IMR-90 (cell line): ENCODE measurements at regions not wholly inside any gene's neighbourhood (a gene's known extent, or its start where the extent isn't known, plus 50 kb on each side); places are given as distances from the start of the nearest gene placed in this dataset.
"Not testable (repeated sequence)": the region's sequence is repeated elsewhere in the genome, so short reads cannot be mapped to it uniquely, and the experiment has no call there.

Source experiments
- BHLHE40 ChIP-seq: fragments of 150-350 bp; IDR thresholded peaks from 2 replicates; pipeline ENCODE4 v1.6.1; 2016; ENCODE audit warnings: mild to moderate bottlenecking, low read depth, low read length
- CEBPB ChIP-seq: IDR thresholded peaks from 2 replicates; pipeline ENCODE4 v1.6.1; 2012; ENCODE audit warnings: low read depth, low read length, improper control_type of control experiment
- CHD1 ChIP-seq: IDR thresholded peaks from 2 replicates; pipeline ENCODE4 v1.6.1; 2012; ENCODE audit warnings: low read depth, low read length, improper control_type of control experiment
- MAFK ChIP-seq: IDR thresholded peaks from 2 replicates; pipeline ENCODE4 v1.6.1; 2012; ENCODE audit warnings: low read depth, low read length, improper control_type of control experiment
- MAZ ChIP-seq: IDR thresholded peaks from 2 replicates; pipeline ENCODE4 v1.6.1; 2012; ENCODE audit warnings: low read depth, mild to moderate bottlenecking, low read length, improper control_type of control experiment, moderate library complexity, borderline replicate concordance
- MXI1 ChIP-seq: IDR thresholded peaks from 2 replicates; pipeline ENCODE4 v1.6.1; 2012; ENCODE audit warnings: low read depth, mild to moderate bottlenecking, low read length, moderate library complexity, borderline replicate concordance
- POLR2A ChIP-seq: IDR thresholded peaks from 2 replicates; pipeline ENCODE4 v1.6.1; 2012; ENCODE audit warnings: mild to moderate bottlenecking, low read depth, low read length
- RAD21 ChIP-seq: IDR thresholded peaks from 2 replicates; pipeline ENCODE4 v1.6.1; 2012; ENCODE audit warnings: low read length, improper control_type of control experiment
- RCOR1 ChIP-seq: IDR thresholded peaks from 2 replicates; pipeline ENCODE4 v1.6.1; 2012; ENCODE audit warnings: mild to moderate bottlenecking, low read length, improper control_type of control experiment; ENCODE audit not compliant: insufficient replicate concordance
- RFX5 ChIP-seq: IDR thresholded peaks from 2 replicates; pipeline ENCODE4 v1.8.0; 2012; ENCODE audit warnings: low read depth, mild to moderate bottlenecking, low read length, moderate library complexity
- SMC3 ChIP-seq: fragments of 150-350 bp; IDR thresholded peaks from 2 replicates; pipeline ENCODE4 v1.6.1; 2016; ENCODE audit warnings: low read depth, mild to moderate bottlenecking, antibody characterized with exemption, low read length, moderate library complexity
- TF ChIP-seq, protein P1 (sequence below): conservative IDR thresholded peaks from 2 replicates; pipeline ENCODE4 v1.5.1; 2012; ENCODE audit warnings: mild to moderate bottlenecking, low read depth, low read length, improper control_type of control experiment

DNA sequence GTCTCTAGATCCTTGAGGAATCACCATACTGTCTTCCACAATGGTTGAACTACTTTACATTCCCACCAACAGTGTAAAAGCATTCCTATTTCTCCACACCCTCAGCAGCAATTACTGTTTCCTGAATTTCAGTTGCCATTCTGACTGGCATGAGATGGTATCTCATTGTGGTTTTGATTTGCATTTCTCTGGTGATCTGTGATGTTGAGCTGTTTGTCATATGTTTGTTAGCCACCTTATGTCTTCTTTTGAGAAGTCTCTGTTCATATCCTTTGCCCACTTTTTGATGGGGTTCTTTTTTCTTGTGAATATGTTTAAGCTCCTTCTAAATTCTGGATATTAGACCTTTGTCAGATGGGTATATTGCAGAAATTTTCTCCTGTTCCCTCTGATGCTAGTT is 356.0 kb downstream of the IGSF11 start:
- TF ChIP-seq, protein P1, sequence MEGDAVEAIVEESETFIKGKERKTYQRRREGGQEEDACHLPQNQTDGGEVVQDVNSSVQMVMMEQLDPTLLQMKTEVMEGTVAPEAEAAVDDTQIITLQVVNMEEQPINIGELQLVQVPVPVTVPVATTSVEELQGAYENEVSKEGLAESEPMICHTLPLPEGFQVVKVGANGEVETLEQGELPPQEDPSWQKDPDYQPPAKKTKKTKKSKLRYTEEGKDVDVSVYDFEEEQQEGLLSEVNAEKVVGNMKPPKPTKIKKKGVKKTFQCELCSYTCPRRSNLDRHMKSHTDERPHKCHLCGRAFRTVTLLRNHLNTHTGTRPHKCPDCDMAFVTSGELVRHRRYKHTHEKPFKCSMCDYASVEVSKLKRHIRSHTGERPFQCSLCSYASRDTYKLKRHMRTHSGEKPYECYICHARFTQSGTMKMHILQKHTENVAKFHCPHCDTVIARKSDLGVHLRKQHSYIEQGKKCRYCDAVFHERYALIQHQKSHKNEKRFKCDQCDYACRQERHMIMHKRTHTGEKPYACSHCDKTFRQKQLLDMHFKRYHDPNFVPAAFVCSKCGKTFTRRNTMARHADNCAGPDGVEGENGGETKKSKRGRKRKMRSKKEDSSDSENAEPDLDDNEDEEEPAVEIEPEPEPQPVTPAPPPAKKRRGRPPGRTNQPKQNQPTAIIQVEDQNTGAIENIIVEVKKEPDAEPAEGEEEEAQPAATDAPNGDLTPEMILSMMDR: not testable (repeated sequence)
- not testable (repeated sequence) for TF ChIP-seq SMC3, POLR2A, MXI1, CHD1, RFX5, CEBPB, MAFK, BHLHE40, MAZ, RAD21, RCOR1
